IMR-90 (cell line): ENCODE measurements at regions not wholly inside any gene's neighbourhood (a gene's known extent, or its start where the extent isn't known, plus 50 kb on each side); places are given as distances from the start of the nearest gene placed in this dataset.

Experiments used
- ATAC-seq: fragments of 200-7000 bp; cut with Tn5 transposase; 2 replicates; pipeline ENCODE4 v1.9.1; 2020; ENCODE audit warnings: low read depth, mild to moderate bottlenecking, moderate library complexity
- BruUV-seq: library from RNA; stranded (reverse); fragments of 400-500 nt; replicated peaks from 2 replicates; lab custom pipeline; 2021; lab: Mats Ljungman, UMichigan
- CTCF ChIA-PET: fragments of 300-600 bp; formaldehyde crosslinking; extraction: SDS; loops from one replicate; lab custom pipeline; 2021; ENCODE audit warnings: antibody characterized with exemption; lab: Yijun Ruan, JAX
- POLR2A ChIA-PET: fragments of 300-600 bp; sonication (Branson Sonifier 250); formaldehyde crosslinking; loops from one replicate; lab custom pipeline; 2022; ENCODE audit warnings: antibody characterized with exemption; ENCODE audit not compliant: unreplicated experiment; lab: Charles Lee
- DNase-seq: peaks from one replicate; pipeline ENCODE4 v3.0.0; 2013
- H2AFZ ChIP-seq: replicated peaks from 2 replicates; pipeline ENCODE3; 2013; ENCODE audit warnings: low read length, mild to moderate bottlenecking; ENCODE audit not compliant: poor library complexity
- H2AK5ac ChIP-seq: 2 replicates; pipeline ENCODE4 v1.6.1; 2013; ENCODE audit warnings: low read depth, low read length, inconsistent platforms
- H2AK9ac ChIP-seq: replicated peaks from 2 replicates; pipeline ENCODE3; 2013; ENCODE audit warnings: mild to moderate bottlenecking, low read depth, low read length, moderate library complexity; ENCODE audit not compliant: poor library complexity
- H2BK120ac ChIP-seq: 2 replicates; pipeline ENCODE4 v1.6.1; 2013; ENCODE audit warnings: low read depth, low read length, inconsistent platforms
- H2BK15ac ChIP-seq: 3 replicates; pipeline ENCODE4 v1.6.1; 2013; ENCODE audit warnings: low read depth, low read length, inconsistent platforms
- H2BK20ac ChIP-seq: 2 replicates; pipeline ENCODE4 v1.6.1; 2013; ENCODE audit warnings: low read depth, mild to moderate bottlenecking, inconsistent platforms, low read length, moderate library complexity
- H2BK5ac ChIP-seq: 2 replicates; pipeline ENCODE4 v1.6.1; 2013; ENCODE audit warnings: mild to moderate bottlenecking, low read depth, low read length, inconsistent platforms; ENCODE audit not compliant: poor library complexity, severe bottlenecking
- H3K14ac ChIP-seq: replicated peaks from 2 replicates; pipeline ENCODE4 v1.6.1; 2013; ENCODE audit warnings: low read depth, low read length, inconsistent platforms
- H3K18ac ChIP-seq: 2 replicates; pipeline ENCODE4 v1.6.1; 2013; ENCODE audit warnings: low read depth, low read length, control low read depth
- H3K23ac ChIP-seq: 2 replicates; pipeline ENCODE4 v1.6.1; 2013; ENCODE audit warnings: low read depth, low read length, inconsistent platforms
- H3K27ac ChIP-seq: 2 replicates; pipeline ENCODE4 v1.5.1; 2013; ENCODE audit warnings: mild to moderate bottlenecking, control low read depth, low read length; ENCODE audit not compliant: insufficient read depth
- H3K27me3 ChIP-seq: 2 replicates; pipeline ENCODE4 v1.6.1; 2013; ENCODE audit warnings: low read length; ENCODE audit not compliant: control insufficient read depth, insufficient read depth
- H3K36me3 ChIP-seq: 2 replicates; pipeline ENCODE4 v1.6.1; 2013; ENCODE audit warnings: low read length, mixed read lengths; ENCODE audit not compliant: control insufficient read depth, insufficient read depth
- H3K4ac ChIP-seq: 2 replicates; pipeline ENCODE4 v1.6.1; 2013; ENCODE audit warnings: low read depth, low read length, inconsistent platforms
- H3K4me1 ChIP-seq: 2 replicates; pipeline ENCODE4 v1.6.1; 2013; ENCODE audit warnings: low read length, mixed read lengths; ENCODE audit not compliant: control insufficient read depth, insufficient read depth
- H3K4me2 ChIP-seq: 2 replicates; pipeline ENCODE4 v1.6.1; 2013; ENCODE audit warnings: low read depth, mild to moderate bottlenecking, control low read depth, low read length, moderate library complexity
- H3K4me3 ChIP-seq: 2 replicates; pipeline ENCODE4 v1.5.1; 2013; ENCODE audit warnings: low read depth, mild to moderate bottlenecking, control low read depth, low read length, moderate library complexity; ENCODE audit not compliant: insufficient read depth
- H3K56ac ChIP-seq: 2 replicates; pipeline ENCODE4 v1.6.1; 2013; ENCODE audit warnings: low read length, inconsistent platforms; ENCODE audit not compliant: insufficient read depth; ENCODE audit errors: extremely low read depth
- H3K79me1 ChIP-seq, 2 experiments: 2 replicates each; pipeline ENCODE4 v1.6.1; 2013; ENCODE audit warnings: low read length in 2 of 2, inconsistent platforms in 1 of 2, low read depth in 1 of 2
- H3K9ac ChIP-seq: 2 replicates; pipeline ENCODE4 v1.6.1; 2013; ENCODE audit warnings: low read depth, low read length, control low read depth
- H3K9me1 ChIP-seq: 2 replicates; pipeline ENCODE4 v1.6.1; 2013; ENCODE audit warnings: low read length, inconsistent platforms; ENCODE audit not compliant: insufficient read depth
- H3K9me3 ChIP-seq: 2 replicates; pipeline ENCODE4 v1.6.1; 2013; ENCODE audit warnings: low read length; ENCODE audit not compliant: control insufficient read depth, insufficient read depth
- H4K20me1 ChIP-seq: 2 replicates; pipeline ENCODE4 v1.6.1; 2013; ENCODE audit warnings: low read length, inconsistent platforms; ENCODE audit not compliant: insufficient read depth
- H4K5ac ChIP-seq: 2 replicates; pipeline ENCODE4 v1.6.1; 2013; ENCODE audit warnings: mild to moderate bottlenecking, low read depth, low read length, control low read depth
- H4K8ac ChIP-seq, 2 experiments: 2 replicates each; pipeline ENCODE4 v1.6.1; 2013; ENCODE audit warnings: low read depth in 2 of 2, low read length in 2 of 2, control low read depth in 1 of 2, inconsistent platforms in 1 of 2
- H4K91ac ChIP-seq: 2 replicates; pipeline ENCODE4 v1.6.1; 2013; ENCODE audit warnings: low read depth, low read length, inconsistent platforms; ENCODE audit not compliant: insufficient read depth
- CTCF ChIP-seq: conservative IDR thresholded peaks from 2 replicates; pipeline ENCODE4 v1.5.1; 2012; ENCODE audit warnings: mild to moderate bottlenecking, low read depth, low read length, improper control_type of control experiment
- ELK1 ChIP-seq: fragments of 150-350 bp; IDR thresholded peaks from 2 replicates; pipeline ENCODE4 v1.6.1; 2016; ENCODE audit warnings: low read depth, mild to moderate bottlenecking, low read length, moderate library complexity, borderline replicate concordance
- FOS ChIP-seq: fragments of 150-350 bp; IDR thresholded peaks from 2 replicates; pipeline ENCODE4 v1.6.1; 2016; ENCODE audit warnings: low read depth, low read length
- MAFK ChIP-seq: IDR thresholded peaks from 2 replicates; pipeline ENCODE4 v1.6.1; 2012; ENCODE audit warnings: low read depth, low read length, improper control_type of control experiment
- RAD21 ChIP-seq: IDR thresholded peaks from 2 replicates; pipeline ENCODE4 v1.6.1; 2012; ENCODE audit warnings: low read length, improper control_type of control experiment
- WGBS, 2 experiments: methylation state at CpG; one replicate each; pipeline versions ENCODE4 v1.1.5 to v1.1.7; 2013; ENCODE audit warnings: missing lambda C conversion rate in 2 of 2; ENCODE audit not compliant: insufficient read length in 1 of 2; ENCODE audit errors: extremely low coverage in 2 of 2; 5-methylcytosine and 5-hydroxymethylcytosine counted together
- dilution Hi-C: fragments of 300-500 bp; cut with HindIII; formaldehyde crosslinking; loops from one replicate; pipeline ENCODE4 v1.14.3; 2018; ENCODE audit warnings: low sequenced_read_pairs; ENCODE audit not compliant: unreplicated experiment
- in situ Hi-C: fragments of 300-500 bp; cut with MboI; formaldehyde crosslinking; loops from 3 replicates; pipeline ENCODE4 v1.14.3; 2019; ENCODE audit warnings: low sequenced_read_pairs, inconsistent platforms, mixed read lengths
- intact Hi-C: fragments of 100-400 bp; cut with micrococcal nuclease; formaldehyde crosslinking; loops from 2 replicates; pipeline ENCODE4 v1.10.0; 2022

- TF ChIP-seq RAD21 = no peak
- TF ChIP-seq MAFK = no peak
- no peak for TF ChIP-seq FOS
- no peak for TF ChIP-seq CTCF
- no peak for TF ChIP-seq ELK1
- in situ Hi-C loops = no loop called here
- no peak overlapping the region for H3K4ac ChIP-seq
- no peaks in the 10 kb centered on the region for H3K79me1 ChIP-seq
- H4K8ac ChIP-seq = no peak overlapping the region
- POLR2A ChIA-PET = no interaction called here
- no peak overlapping the region for H2AK5ac ChIP-seq
- no peak overlapping the region for H4K91ac ChIP-seq
- no peak overlapping the region for H3K9ac ChIP-seq
- no peak overlapping the region for H2BK120ac ChIP-seq
- no peaks in the 10 kb centered on the region for H3K36me3 ChIP-seq
- H2BK5ac ChIP-seq = no peak overlapping the region
- BruUV-seq = no TSS peak
- no peaks in the 10 kb centered on the region for H3K9me1 ChIP-seq
- no peak overlapping the region for H3K18ac ChIP-seq
- no peak overlapping the region for H4K5ac ChIP-seq
- no peak overlapping the region for H2AFZ ChIP-seq
- dilution Hi-C loops = no loop called here
- no peak overlapping the region for H3K27ac ChIP-seq
- H3K23ac ChIP-seq = no peak overlapping the region
- no peaks in the 10 kb centered on the region for H3K4me1 ChIP-seq
- no peak overlapping the region for H2AK9ac ChIP-seq
- CTCF ChIA-PET = no interaction called here
- no peaks in the 10 kb centered on the region for H4K20me1 ChIP-seq
- H3K4me3 ChIP-seq = no peak overlapping the region
- no peak overlapping the region for H3K14ac ChIP-seq
- whole genome bisulfite sequencing, 2 experiments = no CpG with 5 or more reads among the region's 8 CpGs
- no peaks in the 10 kb centered on the region for H3K9me3 ChIP-seq
- ATAC-seq (no peak), DNase-seq (no peak)
- H3K56ac ChIP-seq = no peak overlapping the region
- H2BK15ac ChIP-seq = no peak overlapping the region
- no peak overlapping the region for H2BK20ac ChIP-seq
- H3K27me3 ChIP-seq = no peaks in the 10 kb centered on the region
- intact Hi-C loops = no loop called here
- no peak overlapping the region for H3K4me2 ChIP-seq
Observed at GRCh38 chr3:151675858-151676615, 57.7 kb upstream of the AADACL2 start.
